ENCODE measurements at regions not wholly inside any gene's neighbourhood (a gene's known extent, or its start where the extent isn't known, plus 50 kb on each side); places are given as distances from the start of the nearest gene placed in this dataset.
"Not testable (repeated sequence)": the region's sequence is repeated elsewhere in the genome, so short reads cannot be mapped to it uniquely, and the experiment has no call there.

- no peak for DNase-seq (ENCODE audit: low read depth, low spot score)
Observed at GRCh38 chr10:33791272-33791660, 456.8 kb upstream of the NRP1 start.

GRCh38 chr10:33790521-33791271 is 456.2 kb upstream of the NRP1 start:
- DNase-seq (ENCODE audit: low read depth, low spot score) = no peak

GRCh38 chr10:33783557-33783956 is 449.1 kb upstream of the NRP1 start:
- DNase-seq (ENCODE audit: low read depth, low spot score) = no peak

- no peak for DNase-seq (ENCODE audit: low read depth, low spot score)
Observed at GRCh38 chr10:33783078-33783477, 448.6 kb upstream of the NRP1 start.

- DNase-seq (ENCODE audit: low read depth, low spot score) = no peak
Observed at GRCh38 chr10:33781606-33782395, 447.3 kb upstream of the NRP1 start.

GRCh38 chr10:33780961-33781360 is 446.5 kb upstream of the NRP1 start:
- DNase-seq (ENCODE audit: low read depth, low spot score) = no peak

GRCh38 chr10:33777223-33777622 is 442.8 kb upstream of the NRP1 start:
- no peak for DNase-seq (ENCODE audit: low read depth, low spot score)

- DNase-seq (ENCODE audit: low read depth, low spot score) = no peak
Observed at GRCh38 chr10:33776419-33777070, 442.1 kb upstream of the NRP1 start.

- no peak for DNase-seq (ENCODE audit: low read depth, low spot score)
Observed at GRCh38 chr10:33774857-33775256, 440.4 kb upstream of the NRP1 start.

- DNase-seq (ENCODE audit: low read depth, low spot score) = no peak
Observed at GRCh38 chr10:33773886-33774480, 439.5 kb upstream of the NRP1 start.

GRCh38 chr10:33773253-33773573 is 438.7 kb upstream of the NRP1 start:
- no peak for DNase-seq (ENCODE audit: low read depth, low spot score)

- DNase-seq (ENCODE audit: low read depth, low spot score) = no peak
Observed at GRCh38 chr10:33772370-33773252, 438.1 kb upstream of the NRP1 start.

GRCh38 chr10:33771856-33772255 is 437.4 kb upstream of the NRP1 start:
- DNase-seq (ENCODE audit: low read depth, low spot score) = not testable (repeated sequence)

- DNase-seq (ENCODE audit: low read depth, low spot score) = no peak
Observed at GRCh38 chr10:33764694-33765185, 430.3 kb upstream of the NRP1 start.

GRCh38 chr10:33760056-33760943 is 425.8 kb upstream of the NRP1 start:
- DNase-seq (ENCODE audit: low read depth, low spot score) = no peak

- no peak for DNase-seq (ENCODE audit: low read depth, low spot score)
Observed at GRCh38 chr10:33759191-33759590, 424.7 kb upstream of the NRP1 start.

- DNase-seq (ENCODE audit: low read depth, low spot score) = no peak
Observed at GRCh38 chr10:33758299-33758698, 423.8 kb upstream of the NRP1 start.

GRCh38 chr10:33754052-33754451 is 419.6 kb upstream of the NRP1 start:
- DNase-seq (ENCODE audit: low read depth, low spot score) = no peak

- no peak for DNase-seq (ENCODE audit: low read depth, low spot score)
Observed at GRCh38 chr10:33753389-33753788, 418.9 kb upstream of the NRP1 start.

GRCh38 chr10:33749790-33750189 is 415.3 kb upstream of the NRP1 start:
- no peak for DNase-seq (ENCODE audit: low read depth, low spot score)
